Inflammatory macrophage treated with lipopolysaccharide for 1 hour (primary cell): ENCODE measurements at regions not wholly inside any gene's neighbourhood (a gene's known extent, or its start where the extent isn't known, plus 50 kb on each side); places are given as distances from the start of the nearest gene placed in this dataset.
"Not testable (repeated sequence)": the region's sequence is repeated elsewhere in the genome, so short reads cannot be mapped to it uniquely, and the experiment has no call there.

Source experiments
- DNase-seq, 2 donors: peaks; one replicate each; pipeline ENCODE4 v3.0.0-alpha.2; 2020 to 2022

GRCh38 chr1:47577303-47578025, 139.6 kb downstream of the FOXD2 start:
- DNase-seq, result no peak

GRCh38 chr1:47578026-47578720, 140.3 kb downstream of the FOXD2 start:
- no peak for DNase-seq

GRCh38 chr1:47578721-47579419, 141.0 kb downstream of the FOXD2 start:
- no peak for DNase-seq

GRCh38 chr1:47579809-47580208, 142.0 kb downstream of the FOXD2 start:
- no peak for DNase-seq

- DNase-seq, result no peak
Observed at GRCh38 chr1:47580451-47580995, 142.7 kb downstream of the FOXD2 start.

GRCh38 chr1:47582891-47583608, 145.2 kb downstream of the FOXD2 start:
- DNase-seq, result no peak

- no peak for DNase-seq
Observed at GRCh38 chr1:47584249-47584648, 146.4 kb downstream of the FOXD2 start.

GRCh38 chr1:47585141-47585902, 147.5 kb downstream of the FOXD2 start:
- DNase-seq, result no peak

- no peak for DNase-seq
Observed at GRCh38 chr1:47587891-47588582, 150.2 kb downstream of the FOXD2 start.

GRCh38 chr1:47590523-47591225, 152.8 kb downstream of the FOXD2 start:
- DNase-seq, result no peak

GRCh38 chr1:47591801-47592200, 154.0 kb downstream of the FOXD2 start:
- DNase-seq, result no peak

- DNase-seq, result no peak
Observed at GRCh38 chr1:47592296-47593012, 154.6 kb downstream of the FOXD2 start.

- DNase-seq, result no peak
Observed at GRCh38 chr1:47593013-47593568, 155.2 kb downstream of the FOXD2 start.

- no peak for DNase-seq
Observed at GRCh38 chr1:47593598-47594285, 155.9 kb downstream of the FOXD2 start.

GRCh38 chr1:47594627-47595026, 156.8 kb downstream of the FOXD2 start:
- no peak for DNase-seq

GRCh38 chr1:47596328-47596727, 158.5 kb downstream of the FOXD2 start:
- DNase-seq, result no peak

- no peak for DNase-seq
Observed at GRCh38 chr1:47598357-47598756, 160.5 kb downstream of the FOXD2 start.

- no peak for DNase-seq
Observed at GRCh38 chr1:47599777-47600176, 161.9 kb downstream of the FOXD2 start.

GRCh38 chr1:47602491-47602890, 164.6 kb downstream of the FOXD2 start:
- DNase-seq, result not testable (repeated sequence)
